HUDEP-2 (cell line): ENCODE measurements at regions not wholly inside any gene's neighbourhood (a gene's known extent, or its start where the extent isn't known, plus 50 kb on each side); places are given as distances from the start of the nearest gene placed in this dataset.

Source experiments
- DNase-seq, 76 experiments: peaks; one replicate each; lab custom pipeline; 2025; ENCODE audit not compliant: unreplicated experiment in 76 of 76; lab: John Stamatoyannopoulos, UW

- no peak for DNase-seq
These were observed 855.9 kb downstream of the GRID1 start for GRCh38 chr10:85510682-85511081.

- DNase-seq, result no peak
These were observed 853.2 kb downstream of the GRID1 start for GRCh38 chr10:85513436-85513835.

GRCh38 chr10:85515316-85515715, 851.3 kb downstream of the GRID1 start:
- no peak for DNase-seq

- no peak for DNase-seq
These were observed 842.5 kb downstream of the GRID1 start for GRCh38 chr10:85524001-85524666.

GRCh38 chr10:85527616-85528317, 838.8 kb downstream of the GRID1 start:
- DNase-seq, result peak in 1 of 76 experiments; percentile 18

- DNase-seq, result no peak
These were observed 838.3 kb downstream of the GRID1 start for GRCh38 chr10:85528318-85528652.

- DNase-seq, result no peak
These were observed 834.9 kb downstream of the GRID1 start for GRCh38 chr10:85531706-85532105.

GRCh38 chr10:85532773-85533172, 833.8 kb downstream of the GRID1 start:
- no peak for DNase-seq

GRCh38 chr10:85535926-85536325, 830.7 kb downstream of the GRID1 start:
- no peak for DNase-seq

- no peak for DNase-seq
These were observed 829.0 kb downstream of the GRID1 start for GRCh38 chr10:85537561-85537960.

- DNase-seq, result no peak
These were observed 828.0 kb downstream of the GRID1 start for GRCh38 chr10:85538601-85539000.

- DNase-seq, result no peak
These were observed 824.4 kb downstream of the GRID1 start for GRCh38 chr10:85542152-85542551.

GRCh38 chr10:85542936-85543730, 823.5 kb downstream of the GRID1 start:
- DNase-seq, result no peak

- DNase-seq, result peak in 1 of 76 experiments; percentile 8
These were observed 821.6 kb downstream of the GRID1 start for GRCh38 chr10:85544956-85545355.

GRCh38 chr10:85545874-85546273, 820.7 kb downstream of the GRID1 start:
- DNase-seq, result no peak

- no peak for DNase-seq
These were observed 819.1 kb downstream of the GRID1 start for GRCh38 chr10:85547460-85548023.

- peak in 9 of 76 experiments; percentile 0 to 23 (median 4) for DNase-seq
These were observed 818.6 kb downstream of the GRID1 start for GRCh38 chr10:85548034-85548433.
